NCI-H524 (cell line): ENCODE measurements at regions not wholly inside any gene's neighbourhood (a gene's known extent, or its start where the extent isn't known, plus 50 kb on each side); places are given as distances from the start of the nearest gene placed in this dataset.
A peak's percentile ranks its signal among the peaks of the same experiment; 100 is the strongest.
"Not testable (repeated sequence)": the region's sequence is repeated elsewhere in the genome, so short reads cannot be mapped to it uniquely, and the experiment has no call there.

Experiments
- DNase-seq, 2 experiments: peaks; one replicate each; lab custom pipeline; 2025; lab: John Stamatoyannopoulos, UW

- DNase-seq: no peak
Observed at GRCh38 chr4:116544946-116545345, 540.4 kb downstream of the TRAM1L1 start.

- DNase-seq: no peak
Observed at GRCh38 chr4:116539744-116540143, 545.6 kb downstream of the TRAM1L1 start.

GRCh38 chr4:116537828-116538227, 547.5 kb downstream of the TRAM1L1 start:
- peak; percentile 18 to 66 for DNase-seq

GRCh38 chr4:116536024-116536423, 549.4 kb downstream of the TRAM1L1 start:
- DNase-seq: not testable (repeated sequence)

- DNase-seq: no peak
Observed at GRCh38 chr4:116531870-116532269, 553.5 kb downstream of the TRAM1L1 start.

GRCh38 chr4:116531026-116531425, 554.4 kb downstream of the TRAM1L1 start:
- no peak for DNase-seq

- no peak for DNase-seq
Observed at GRCh38 chr4:116530048-116530447, 555.3 kb downstream of the TRAM1L1 start.

- DNase-seq: no peak
Observed at GRCh38 chr4:116529129-116529528, 556.2 kb downstream of the TRAM1L1 start.

GRCh38 chr4:116522922-116523321, 562.5 kb downstream of the TRAM1L1 start:
- DNase-seq: no peak

- DNase-seq: no peak
Observed at GRCh38 chr4:116520886-116521285, 564.5 kb downstream of the TRAM1L1 start.

GRCh38 chr4:116516711-116517110, 568.7 kb downstream of the TRAM1L1 start:
- DNase-seq: no peak

- DNase-seq: no peak
Observed at GRCh38 chr4:116515959-116516358, 569.4 kb downstream of the TRAM1L1 start.

- DNase-seq: no peak
Observed at GRCh38 chr4:116512552-116512951, 572.8 kb downstream of the TRAM1L1 start.

GRCh38 chr4:116501954-116502353, 583.4 kb downstream of the TRAM1L1 start:
- no peak for DNase-seq

GRCh38 chr4:116500225-116500624, 585.2 kb downstream of the TRAM1L1 start:
- DNase-seq: no peak

- DNase-seq: no peak
Observed at GRCh38 chr4:116489739-116490138, 595.6 kb downstream of the TRAM1L1 start.

GRCh38 chr4:116486401-116486800, 599.0 kb downstream of the TRAM1L1 start:
- no peak for DNase-seq

- peak; percentile 8 to 48 for DNase-seq
Observed at GRCh38 chr4:116480546-116480945, 604.8 kb downstream of the TRAM1L1 start.

- DNase-seq: no peak
Observed at GRCh38 chr4:116478343-116478742, 607.0 kb downstream of the TRAM1L1 start.

GRCh38 chr4:116469582-116469981, 615.8 kb downstream of the TRAM1L1 start:
- no peak for DNase-seq

- DNase-seq: no peak
Observed at GRCh38 chr4:116453127-116453526, 632.2 kb downstream of the TRAM1L1 start.

- DNase-seq: no peak
Observed at GRCh38 chr4:116449764-116450163, 635.6 kb downstream of the TRAM1L1 start.

- DNase-seq: no peak
Observed at GRCh38 chr4:116444117-116444516, 641.3 kb downstream of the TRAM1L1 start.

GRCh38 chr4:116438981-116439729, 646.2 kb downstream of the TRAM1L1 start:
- peak in 1 of 2 experiments; percentile 28 for DNase-seq
